CD14-positive monocyte (primary cell): ENCODE measurements at regions not wholly inside any gene's neighbourhood (a gene's known extent, or its start where the extent isn't known, plus 50 kb on each side); places are given as distances from the start of the nearest gene placed in this dataset.

Experiments used
- DNase-seq, 3 donors: peaks; one replicate each; pipeline ENCODE4 v3.0.0-alpha.2; 2011 to 2022
- H2AFZ ChIP-seq: 2 replicates; pipeline ENCODE4 v1.6.0; 2012; ENCODE audit warnings: mild to moderate bottlenecking, low read depth, low read length, inconsistent platforms; ENCODE audit not compliant: insufficient read depth, poor library complexity, severe bottlenecking
- H3K27ac ChIP-seq, 2 donors: 1 replicate in 1 of 2; 2 replicates in 1 of 2; pipeline ENCODE4 v1.5.1; 2012 to 2013; ENCODE audit warnings: low read length in 2 of 2, control low read depth in 1 of 2, inconsistent platforms in 1 of 2, low read depth in 1 of 2, mild to moderate bottlenecking in 1 of 2
- H3K27me3 ChIP-seq, 2 donors: one replicate each; pipeline versions ENCODE4 v1.6.0 to v1.6.1; 2011 to 2013; ENCODE audit warnings: low read length in 2 of 2; ENCODE audit not compliant: control insufficient read depth in 2 of 2, insufficient read depth in 2 of 2
- H3K36me3 ChIP-seq, 2 donors: replicated peaks in 1 of 2; 1 replicate in 1 of 2; 2 replicates in 1 of 2; pipeline versions ENCODE4 v1.5.1 to v1.6.1; 2012 to 2013; ENCODE audit warnings: low read length in 2 of 2, control low read depth in 1 of 2, inconsistent platforms in 1 of 2, mild to moderate bottlenecking in 1 of 2; ENCODE audit not compliant: insufficient read depth in 2 of 2, control insufficient read depth in 1 of 2
- H3K4me1 ChIP-seq, 2 donors: 1 replicate in 1 of 2; 2 replicates in 1 of 2; pipeline versions ENCODE4 v1.5.1 to v1.6.1; 2012 to 2013; ENCODE audit warnings: low read length in 2 of 2, control low read depth in 1 of 2, inconsistent platforms in 1 of 2, mild to moderate bottlenecking in 1 of 2, moderate library complexity in 1 of 2; ENCODE audit not compliant: insufficient read depth in 2 of 2, control insufficient read depth in 1 of 2
- H3K4me2 ChIP-seq: replicated peaks from 2 replicates; pipeline ENCODE3; 2012; ENCODE audit warnings: low read length, moderate library complexity, mild to moderate bottlenecking; ENCODE audit not compliant: poor library complexity, severe bottlenecking; ENCODE audit errors: extremely low read depth
- H3K4me3 ChIP-seq, 3 experiments: fragments of 200-600 bp in 1 of 3; sonication (generic) in 1 of 3; replicated peaks in 1 of 3; 1 replicate in 2 of 3; 2 replicates in 1 of 3; pipeline ENCODE4 v1.5.1; 2011 to 2013; ENCODE audit warnings: low read length in 3 of 3, mild to moderate bottlenecking in 3 of 3, control low read depth in 2 of 3, low read depth in 2 of 3, inconsistent platforms in 1 of 3, moderate library complexity in 1 of 3
- H3K79me2 ChIP-seq: 2 replicates; pipeline ENCODE4 v1.6.0; 2012; ENCODE audit warnings: mild to moderate bottlenecking, control low read depth, inconsistent platforms, low read length, moderate library complexity; ENCODE audit not compliant: insufficient read depth
- H3K9ac ChIP-seq: 2 replicates; pipeline ENCODE4 v1.6.0; 2017; ENCODE audit warnings: low read length, mild to moderate bottlenecking; ENCODE audit not compliant: insufficient read depth, poor library complexity, severe bottlenecking
- H3K9me3 ChIP-seq, 2 donors: replicated peaks in 1 of 2; 1 replicate in 1 of 2; 2 replicates in 1 of 2; pipeline versions ENCODE4 v1.5.1 to v1.6.1; 2012 to 2013; ENCODE audit warnings: low read length in 2 of 2, control low read depth in 1 of 2; ENCODE audit not compliant: control insufficient read depth in 1 of 2, insufficient read depth in 1 of 2
- H4K20me1 ChIP-seq: 2 replicates; pipeline ENCODE4 v1.6.0; 2012; ENCODE audit warnings: mild to moderate bottlenecking, low read length, control low read depth, moderate library complexity; ENCODE audit not compliant: insufficient read depth
- H3K27ac Mint-ChIP-seq, 7 donors: one replicate each; pipeline ENCODE4 v1.8.0; 2020; ENCODE audit warnings: mild to moderate bottlenecking in 7 of 7, mixed read lengths in 7 of 7, moderate library complexity in 6 of 7, inconsistent platforms in 2 of 7
- H3K27me3 Mint-ChIP-seq, 3 donors: one replicate each; pipeline ENCODE4 v1.8.0; 2021 to 2022; ENCODE audit warnings: low read depth in 3 of 3, mild to moderate bottlenecking in 3 of 3, mixed read lengths in 3 of 3, moderate library complexity in 3 of 3, inconsistent platforms in 1 of 3
- H3K36me3 Mint-ChIP-seq, 2 donors: one replicate each; pipeline ENCODE4 v1.8.0; 2020; ENCODE audit warnings: mixed read lengths in 2 of 2, inconsistent platforms in 1 of 2, mild to moderate bottlenecking in 1 of 2
- H3K4me1 Mint-ChIP-seq: one replicate; pipeline ENCODE4 v1.8.0; 2020; ENCODE audit warnings: mild to moderate bottlenecking, mixed read lengths
- H3K4me3 Mint-ChIP-seq, 2 donors: one replicate each; pipeline ENCODE4 v1.8.0; 2020; ENCODE audit warnings: mild to moderate bottlenecking in 2 of 2, mixed read lengths in 2 of 2, moderate library complexity in 1 of 2
- H3K9me3 Mint-ChIP-seq, 7 donors: one replicate each; pipeline ENCODE4 v1.8.0; 2020 to 2022; ENCODE audit warnings: mixed read lengths in 7 of 7, mild to moderate bottlenecking in 6 of 7, moderate library complexity in 6 of 7, inconsistent platforms in 2 of 7
- CTCF ChIP-seq: fragments of 200-600 bp; IDR thresholded peaks from one replicate; pipeline ENCODE4 v1.8.0; 2022; ENCODE audit warnings: antibody characterized with exemption, mild to moderate bottlenecking
- WGBS: methylation state at CpG from one replicate; pipeline ENCODE4 v1.1.5; 2013; ENCODE audit warnings: missing lambda C conversion rate; ENCODE audit not compliant: insufficient coverage; 5-methylcytosine and 5-hydroxymethylcytosine counted together
- intact Hi-C, 2 donors: fragments of 100-400 bp; cut with micrococcal nuclease; formaldehyde crosslinking; loops; one replicate each; pipeline versions ENCODE4 v1.15.0 to v1.15.1; 2023

DNA sequence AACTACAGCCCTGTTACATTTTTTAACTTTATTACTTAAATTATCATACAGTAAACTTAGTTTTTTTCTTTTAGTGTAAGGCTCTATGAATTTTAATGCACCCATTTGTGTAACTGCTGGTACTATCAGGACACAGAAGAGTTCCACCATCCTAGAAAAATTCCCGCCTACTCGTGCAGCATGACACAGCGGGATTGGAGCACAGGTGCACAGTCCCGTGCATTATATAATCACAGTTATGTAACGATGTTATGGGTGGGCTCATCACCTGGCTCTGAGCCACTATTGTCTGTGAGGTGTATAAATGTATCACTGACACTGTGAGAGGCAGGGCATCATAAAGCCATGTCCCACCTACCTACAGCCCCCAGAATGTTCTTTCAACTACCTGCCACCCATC lies 80.7 kb downstream of the DRD1 start:
- Histone ChIP-seq H3K36me3 (no peaks in the 10 kb centered on the region), H3K4me2 (no peak overlapping the region), H3K27ac (no peak overlapping the region), H3K4me3 (no peak overlapping the region), H4K20me1 (no peaks in the 10 kb centered on the region), H3K27me3 (no peaks in the 10 kb centered on the region), H3K4me1 (no peaks in the 10 kb centered on the region), H2AFZ (no peak overlapping the region), H3K79me2 (no peaks in the 10 kb centered on the region), H3K9ac (no peak overlapping the region), H3K9me3 (no peaks in the 10 kb centered on the region)
- peaks cover 0 to 4% (median 3%) of the 10 kb centered on the region in 3 donors for H3K27me3 Mint-ChIP-seq
- no peak overlapping the region for H3K4me3 Mint-ChIP-seq
- peaks cover 0 to 2% (median 0%) of the 10 kb centered on the region in 7 donors for H3K9me3 Mint-ChIP-seq
- intact Hi-C loops, result no loop called here
- no peak for DNase-seq
- no peak overlapping the region for H3K27ac Mint-ChIP-seq
- TF ChIP-seq CTCF, result no peak
- H3K36me3 Mint-ChIP-seq, result no peaks in the 10 kb centered on the region
- H3K4me1 Mint-ChIP-seq, result no peaks in the 10 kb centered on the region
- WGBS, result no CpG with 5 or more reads among the region's 5 CpGs

DNA sequence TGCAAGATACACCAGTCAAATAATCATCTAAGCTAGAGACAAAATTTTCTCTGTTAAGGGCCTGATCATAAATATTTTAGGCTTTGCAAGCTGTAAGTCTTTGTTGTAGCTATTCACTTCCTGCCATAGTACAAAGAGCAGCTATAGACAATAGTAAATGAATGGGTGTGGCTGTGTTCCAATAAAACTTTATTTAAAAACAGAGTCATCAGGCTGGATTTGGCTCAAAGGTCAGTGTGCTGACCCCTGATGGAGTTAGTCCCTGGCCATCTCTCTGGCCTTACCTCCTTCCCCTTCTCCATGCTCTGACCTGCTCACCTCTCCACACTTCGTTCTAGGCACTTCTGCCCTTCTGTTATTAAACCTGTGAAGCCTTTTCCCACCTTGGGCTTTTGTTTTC lies 86.0 kb downstream of the DRD1 start:
- no peaks in the 10 kb centered on the region for H3K9me3 ChIP-seq
- no peak overlapping the region for H2AFZ ChIP-seq
- H3K4me3 ChIP-seq, result no peak overlapping the region
- H3K27ac ChIP-seq, result no peak overlapping the region
- no peak for TF ChIP-seq CTCF
- DNase-seq, result no peak
- Mint-ChIP-seq H3K4me1 (no peaks in the 10 kb centered on the region), H3K9me3 (peaks cover 0 to 3% (median 0%) of the 10 kb centered on the region in 7 donors), H3K4me3 (no peak overlapping the region), H3K27ac (no peak overlapping the region), H3K27me3 (peaks cover 3 to 11% (median 7%) of the 10 kb centered on the region in 3 donors), H3K36me3 (no peaks in the 10 kb centered on the region)
- 86% methylated on average over 1 of the region's 1 CpG for WGBS
- H3K9ac ChIP-seq, result no peak overlapping the region
- H3K4me2 ChIP-seq, result no peak overlapping the region
- no peaks in the 10 kb centered on the region for H3K4me1 ChIP-seq
- no peaks in the 10 kb centered on the region for H3K36me3 ChIP-seq
- intact Hi-C loops, result no loop called here
- H3K79me2 ChIP-seq, result no peaks in the 10 kb centered on the region
- H4K20me1 ChIP-seq, result no peaks in the 10 kb centered on the region
- peaks cover 0 to 2% of the 10 kb centered on the region in 2 donors for H3K27me3 ChIP-seq
